HG03520 (cell line): ENCODE measurements at regions not wholly inside any gene's neighbourhood (a gene's known extent, or its start where the extent isn't known, plus 50 kb on each side); places are given as distances from the start of the nearest gene placed in this dataset.

ENCODE experiments used
- ATAC-seq: cut with Tn5 transposase; IDR thresholded peaks from one replicate; pipeline ENCODE4 v1.9.1; 2021; ENCODE audit warnings: mild to moderate bottlenecking, moderate library complexity; ENCODE audit not compliant: unreplicated experiment

- no peak for ATAC-seq
These were observed 583.6 kb downstream of the BCL11B start for GRCh38 chr14:98688446-98688845.

- no peak for ATAC-seq
These were observed 582.0 kb downstream of the BCL11B start for GRCh38 chr14:98689951-98690350.

- no peak for ATAC-seq
These were observed 579.2 kb downstream of the BCL11B start for GRCh38 chr14:98692832-98693231.

GRCh38 chr14:98694541-98694940 is 577.5 kb downstream of the BCL11B start:
- no peak for ATAC-seq

GRCh38 chr14:98695809-98696208 is 576.2 kb downstream of the BCL11B start:
- no peak for ATAC-seq

- ATAC-seq, result no peak
These were observed 573.7 kb downstream of the BCL11B start for GRCh38 chr14:98698341-98698740.

- no peak for ATAC-seq
These were observed 571.2 kb downstream of the BCL11B start for GRCh38 chr14:98700748-98701147.

- ATAC-seq, result no peak
These were observed 570.6 kb downstream of the BCL11B start for GRCh38 chr14:98701377-98701776.

- ATAC-seq, result no peak
These were observed 567.6 kb downstream of the BCL11B start for GRCh38 chr14:98704441-98704840.

- no peak for ATAC-seq
These were observed 566.1 kb downstream of the BCL11B start for GRCh38 chr14:98705871-98706300.

- ATAC-seq, result no peak
These were observed 564.5 kb downstream of the BCL11B start for GRCh38 chr14:98707522-98707921.

- ATAC-seq, result no peak
These were observed 563.4 kb downstream of the BCL11B start for GRCh38 chr14:98708555-98708954.

GRCh38 chr14:98711453-98711852 is 560.5 kb downstream of the BCL11B start:
- no peak for ATAC-seq

- no peak for ATAC-seq
These were observed 557.2 kb downstream of the BCL11B start for GRCh38 chr14:98714626-98715425.

GRCh38 chr14:98716133-98716532 is 555.9 kb downstream of the BCL11B start:
- no peak for ATAC-seq

- no peak for ATAC-seq
These were observed 550.9 kb downstream of the BCL11B start for GRCh38 chr14:98721061-98721460.

GRCh38 chr14:98724734-98725133 is 547.3 kb downstream of the BCL11B start:
- ATAC-seq, result no peak

- no peak for ATAC-seq
These were observed 546.8 kb downstream of the BCL11B start for GRCh38 chr14:98725191-98725590.

GRCh38 chr14:98725676-98726075 is 546.3 kb downstream of the BCL11B start:
- ATAC-seq, result no peak

- no peak for ATAC-seq
These were observed 545.2 kb downstream of the BCL11B start for GRCh38 chr14:98726585-98727405.

- ATAC-seq, result no peak
These were observed 544.0 kb downstream of the BCL11B start for GRCh38 chr14:98728024-98728423.

GRCh38 chr14:98728836-98729235 is 543.2 kb downstream of the BCL11B start:
- no peak for ATAC-seq
